Tibial nerve (tissue), 4 donors: ENCODE measurements at regions not wholly inside any gene's neighbourhood (a gene's known extent, or its start where the extent isn't known, plus 50 kb on each side); places are given as distances from the start of the nearest gene placed in this dataset.

Experiments used
- EP300 ChIP-seq, 2 donors: sonication (generic); formaldehyde crosslinking; IDR thresholded peaks; one replicate each; pipeline ENCODE4 v1.6.1; 2017; ENCODE audit warnings: antibody characterized with exemption in 2 of 2, mild to moderate bottlenecking in 1 of 2
- TF ChIP-seq, protein P1 (sequence below), 5 experiments: fragments of 200-600 bp in 3 of 5; fragments of 450-650 bp in 2 of 5; sonication (generic) in 3 of 5; IDR thresholded peaks; one replicate each; pipeline ENCODE4 v1.5.1; 2016 to 2019; ENCODE audit warnings: antibody characterized with exemption in 5 of 5, mild to moderate bottlenecking in 3 of 5, moderate library complexity in 2 of 5

DNA sequence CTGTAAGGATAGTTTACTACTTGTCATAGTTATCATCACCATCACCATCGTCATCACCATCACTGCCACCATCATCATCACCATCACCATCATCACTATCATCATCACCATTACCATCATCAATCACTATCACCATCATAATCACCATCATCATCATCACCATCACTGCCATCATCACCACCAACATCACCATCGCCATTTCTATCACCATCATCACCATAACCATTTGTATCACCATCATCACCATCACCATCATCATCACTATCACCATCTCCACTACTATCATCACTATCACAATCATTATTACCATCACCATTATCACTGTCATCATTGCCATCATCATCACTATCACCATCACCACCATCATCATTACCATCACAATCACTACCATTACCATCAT is 655.5 kb upstream of the DEFB115 start:
- TF ChIP-seq EP300 (IDR thresholded peaks at IDR 0.05): no peak
- TF ChIP-seq, protein P1, sequence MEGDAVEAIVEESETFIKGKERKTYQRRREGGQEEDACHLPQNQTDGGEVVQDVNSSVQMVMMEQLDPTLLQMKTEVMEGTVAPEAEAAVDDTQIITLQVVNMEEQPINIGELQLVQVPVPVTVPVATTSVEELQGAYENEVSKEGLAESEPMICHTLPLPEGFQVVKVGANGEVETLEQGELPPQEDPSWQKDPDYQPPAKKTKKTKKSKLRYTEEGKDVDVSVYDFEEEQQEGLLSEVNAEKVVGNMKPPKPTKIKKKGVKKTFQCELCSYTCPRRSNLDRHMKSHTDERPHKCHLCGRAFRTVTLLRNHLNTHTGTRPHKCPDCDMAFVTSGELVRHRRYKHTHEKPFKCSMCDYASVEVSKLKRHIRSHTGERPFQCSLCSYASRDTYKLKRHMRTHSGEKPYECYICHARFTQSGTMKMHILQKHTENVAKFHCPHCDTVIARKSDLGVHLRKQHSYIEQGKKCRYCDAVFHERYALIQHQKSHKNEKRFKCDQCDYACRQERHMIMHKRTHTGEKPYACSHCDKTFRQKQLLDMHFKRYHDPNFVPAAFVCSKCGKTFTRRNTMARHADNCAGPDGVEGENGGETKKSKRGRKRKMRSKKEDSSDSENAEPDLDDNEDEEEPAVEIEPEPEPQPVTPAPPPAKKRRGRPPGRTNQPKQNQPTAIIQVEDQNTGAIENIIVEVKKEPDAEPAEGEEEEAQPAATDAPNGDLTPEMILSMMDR (IDR thresholded peaks at IDR 0.05): no peak
